HUES48 (cell line): ENCODE measurements at regions not wholly inside any gene's neighbourhood (a gene's known extent, or its start where the extent isn't known, plus 50 kb on each side); places are given as distances from the start of the nearest gene placed in this dataset.
"Not testable (repeated sequence)": the region's sequence is repeated elsewhere in the genome, so short reads cannot be mapped to it uniquely, and the experiment has no call there.

Source experiments
- H3K27ac ChIP-seq: one replicate; pipeline ENCODE4 v1.7.0; 2013; ENCODE audit warnings: low read depth, low read length, inconsistent platforms
- H3K27me3 ChIP-seq: 2 replicates; pipeline ENCODE4 v1.6.1; 2013; ENCODE audit warnings: mild to moderate bottlenecking, low read length; ENCODE audit not compliant: control insufficient read depth, insufficient read depth
- H3K36me3 ChIP-seq: 2 replicates; pipeline ENCODE4 v1.6.1; 2013; ENCODE audit warnings: low read length; ENCODE audit not compliant: control insufficient read depth, insufficient read depth
- H3K4me1 ChIP-seq: 2 replicates; pipeline ENCODE4 v1.6.1; 2013; ENCODE audit warnings: mild to moderate bottlenecking, low read length; ENCODE audit not compliant: control insufficient read depth, insufficient read depth
- H3K4me3 ChIP-seq: 2 replicates; pipeline ENCODE4 v1.5.1; 2013; ENCODE audit warnings: mild to moderate bottlenecking, low read depth, low read length
- H3K9ac ChIP-seq: 2 replicates; pipeline ENCODE4 v1.6.1; 2013; ENCODE audit warnings: mild to moderate bottlenecking, low read depth, low read length, moderate library complexity
- H3K9me3 ChIP-seq: 2 replicates; pipeline ENCODE4 v1.6.1; 2013; ENCODE audit warnings: low read length; ENCODE audit not compliant: control insufficient read depth, insufficient read depth

DNA sequence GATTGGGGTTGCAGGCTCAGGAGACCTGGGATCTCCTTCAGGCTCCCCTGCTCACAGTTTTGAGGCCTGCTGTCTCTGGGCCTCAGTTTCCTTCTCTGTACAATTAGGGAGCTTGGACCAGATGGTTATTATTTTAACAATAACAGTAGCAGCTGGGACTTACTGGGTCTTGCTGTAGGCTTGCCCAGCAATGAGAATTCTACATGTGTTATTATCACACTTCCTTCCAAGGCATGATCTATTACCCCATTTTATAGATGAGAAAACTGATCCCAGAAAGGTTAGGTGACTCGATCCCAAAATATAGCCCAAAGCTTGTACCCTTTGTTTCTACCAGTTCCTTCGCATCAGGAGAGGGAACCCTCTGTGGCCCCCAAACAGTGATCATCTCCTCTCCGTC, 153.8 kb downstream of the PTPRU start:
- H3K4me1 ChIP-seq, result no peaks in the 10 kb centered on the region
- H3K9ac ChIP-seq, result no peak overlapping the region
- H3K27me3 ChIP-seq, result no peaks in the 10 kb centered on the region
- H3K9me3 ChIP-seq, result no peaks in the 10 kb centered on the region
- H3K36me3 ChIP-seq, result no peaks in the 10 kb centered on the region
- H3K27ac ChIP-seq, result no peak overlapping the region
- no peak overlapping the region for H3K4me3 ChIP-seq

DNA sequence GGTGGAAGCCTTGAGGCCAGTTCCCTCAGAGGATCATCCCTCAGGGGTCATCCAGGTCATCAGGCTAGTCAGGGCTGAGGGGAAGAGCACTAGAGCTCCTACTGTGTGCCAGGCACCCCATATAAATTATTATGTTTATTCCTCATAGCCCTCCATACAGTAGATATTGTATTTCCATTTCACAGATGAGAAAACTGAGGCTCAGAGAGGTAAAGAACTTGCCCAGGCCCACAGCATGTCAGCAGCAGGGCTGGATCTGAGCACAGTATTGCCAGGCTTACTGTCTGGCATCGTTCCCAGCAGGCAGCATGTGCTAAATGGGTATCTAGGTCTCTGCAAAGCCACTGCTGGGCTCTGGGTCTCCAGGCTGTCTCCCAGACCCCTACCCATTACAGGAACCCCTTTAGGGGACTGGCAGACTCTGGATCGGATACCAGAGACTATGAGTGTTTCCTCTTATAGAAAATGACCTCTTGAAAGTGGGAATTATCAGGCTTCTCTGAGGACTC, 153.3 kb downstream of the PTPRU start:
- Histone ChIP-seq H3K27me3 (no peaks in the 10 kb centered on the region), H3K4me1 (no peaks in the 10 kb centered on the region), H3K36me3 (no peaks in the 10 kb centered on the region), H3K4me3 (no peak overlapping the region), H3K27ac (no peak overlapping the region), H3K9me3 (no peaks in the 10 kb centered on the region), H3K9ac (no peak overlapping the region)

DNA sequence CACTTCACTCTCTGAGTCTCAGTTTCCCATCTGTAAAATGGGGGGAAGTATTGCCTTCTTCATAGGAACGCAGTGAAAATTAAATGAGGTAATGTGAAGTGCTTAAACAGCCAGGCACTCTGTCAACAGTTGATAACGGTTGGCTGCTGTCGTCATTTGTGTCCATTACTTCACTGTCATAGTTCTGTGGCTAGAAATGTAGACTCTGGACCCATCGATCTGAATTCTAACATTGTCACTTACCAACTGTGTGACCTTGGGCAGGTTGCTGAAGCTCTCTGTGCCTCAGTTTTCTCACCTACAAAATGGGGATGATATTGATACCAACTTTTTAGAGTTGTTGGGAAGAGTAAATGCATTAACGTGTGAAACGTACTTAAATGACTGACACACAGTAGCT, 152.6 kb downstream of the PTPRU start:
- Histone ChIP-seq H3K4me3 (no peak overlapping the region), H3K9ac (no peak overlapping the region), H3K27ac (no peak overlapping the region), H3K36me3 (no peaks in the 10 kb centered on the region), H3K9me3 (no peaks in the 10 kb centered on the region), H3K27me3 (no peaks in the 10 kb centered on the region), H3K4me1 (no peaks in the 10 kb centered on the region)

DNA sequence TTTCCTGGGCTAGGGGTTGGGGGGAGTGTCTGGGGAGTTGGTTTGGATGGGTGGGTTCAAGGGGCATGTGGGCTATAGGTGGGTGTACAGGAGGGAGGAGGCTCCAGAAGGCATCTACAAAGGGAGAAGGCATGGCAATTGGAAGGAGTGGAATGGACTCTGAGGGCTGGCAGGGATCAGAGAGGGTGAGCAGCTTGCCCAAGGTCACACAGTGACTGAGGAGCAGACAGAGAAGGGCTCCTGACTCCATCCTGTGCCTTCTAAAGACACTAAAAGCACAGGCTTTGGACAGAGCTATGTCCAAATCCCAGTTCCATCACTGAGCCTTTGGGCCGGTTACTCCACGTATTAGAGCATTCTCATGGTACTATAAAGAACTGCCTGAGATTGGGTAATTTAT, 151.8 kb downstream of the PTPRU start:
- Histone ChIP-seq H3K9me3 (no peaks in the 10 kb centered on the region), H3K4me3 (no peak overlapping the region), H3K27me3 (no peaks in the 10 kb centered on the region), H3K4me1 (no peaks in the 10 kb centered on the region), H3K36me3 (no peaks in the 10 kb centered on the region), H3K27ac (no peak overlapping the region), H3K9ac (no peak overlapping the region)

DNA sequence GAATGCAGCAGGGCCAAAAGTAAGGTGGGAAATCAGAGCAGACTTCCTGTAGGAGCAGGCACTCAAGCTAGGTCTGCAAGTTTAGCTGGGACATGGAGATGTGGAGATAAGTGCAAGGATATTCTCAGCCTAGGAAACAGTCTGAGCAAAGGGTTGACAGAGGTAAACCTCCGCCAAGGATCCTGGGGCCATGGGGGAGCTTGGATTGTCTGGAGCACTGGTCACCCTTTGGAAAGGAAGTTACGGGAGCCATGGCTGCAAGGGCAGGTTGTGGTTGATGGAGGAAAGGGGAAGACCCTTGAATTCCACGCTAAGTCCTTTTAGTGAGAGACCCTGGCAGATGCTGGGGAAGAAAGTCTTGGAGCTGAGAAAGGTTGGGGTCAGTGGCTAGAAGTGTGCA, 150.9 kb downstream of the PTPRU start:
- H3K9ac ChIP-seq, result no peak overlapping the region
- H3K27me3 ChIP-seq, result no peaks in the 10 kb centered on the region
- H3K4me1 ChIP-seq, result no peaks in the 10 kb centered on the region
- no peaks in the 10 kb centered on the region for H3K9me3 ChIP-seq
- no peak overlapping the region for H3K27ac ChIP-seq
- no peak overlapping the region for H3K4me3 ChIP-seq
- H3K36me3 ChIP-seq, result no peaks in the 10 kb centered on the region

DNA sequence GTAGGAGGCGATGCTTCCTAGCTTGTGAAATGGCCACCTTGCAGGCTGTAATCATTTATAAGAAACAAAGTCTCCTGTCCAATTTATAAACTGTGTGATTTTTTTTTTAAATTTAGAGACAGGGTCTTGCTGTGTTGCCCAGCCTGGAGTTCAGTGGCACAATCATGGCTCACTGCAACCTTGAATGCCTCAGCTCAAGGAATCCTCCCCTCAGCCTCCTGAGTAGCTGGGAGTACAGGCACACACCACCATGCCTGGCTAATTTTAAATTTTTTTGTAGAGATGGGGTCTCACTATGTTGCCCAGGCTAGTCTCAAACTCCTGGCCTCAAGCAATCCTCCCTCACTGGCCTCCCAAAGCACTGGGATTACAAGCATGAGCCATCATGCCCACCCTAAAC, 150.1 kb downstream of the PTPRU start:
- not testable (repeated sequence) for H3K27ac ChIP-seq, H3K4me3 ChIP-seq, H3K4me1 ChIP-seq, H3K9me3 ChIP-seq, H3K27me3 ChIP-seq, H3K9ac ChIP-seq, H3K36me3 ChIP-seq

DNA sequence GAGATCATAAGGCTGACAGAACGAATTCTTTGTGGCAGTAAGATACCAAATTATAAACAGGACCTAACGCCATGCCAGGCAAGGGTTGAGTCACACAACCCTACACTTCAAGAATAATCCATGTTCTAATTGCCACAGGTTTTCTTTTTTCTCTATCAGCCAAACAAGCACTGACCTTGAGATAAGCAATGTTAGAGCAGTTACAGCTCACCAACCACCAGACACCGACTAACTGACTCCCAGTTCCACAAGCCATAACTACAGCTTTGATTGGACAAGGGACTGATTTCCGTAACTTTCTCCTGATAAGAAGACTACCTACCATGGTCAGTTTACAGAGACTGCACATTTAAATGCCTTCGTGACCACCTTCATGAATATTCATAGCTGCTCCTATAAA, 149.6 kb downstream of the PTPRU start:
- no peak overlapping the region for H3K9ac ChIP-seq
- no peaks in the 10 kb centered on the region for H3K36me3 ChIP-seq

DNA sequence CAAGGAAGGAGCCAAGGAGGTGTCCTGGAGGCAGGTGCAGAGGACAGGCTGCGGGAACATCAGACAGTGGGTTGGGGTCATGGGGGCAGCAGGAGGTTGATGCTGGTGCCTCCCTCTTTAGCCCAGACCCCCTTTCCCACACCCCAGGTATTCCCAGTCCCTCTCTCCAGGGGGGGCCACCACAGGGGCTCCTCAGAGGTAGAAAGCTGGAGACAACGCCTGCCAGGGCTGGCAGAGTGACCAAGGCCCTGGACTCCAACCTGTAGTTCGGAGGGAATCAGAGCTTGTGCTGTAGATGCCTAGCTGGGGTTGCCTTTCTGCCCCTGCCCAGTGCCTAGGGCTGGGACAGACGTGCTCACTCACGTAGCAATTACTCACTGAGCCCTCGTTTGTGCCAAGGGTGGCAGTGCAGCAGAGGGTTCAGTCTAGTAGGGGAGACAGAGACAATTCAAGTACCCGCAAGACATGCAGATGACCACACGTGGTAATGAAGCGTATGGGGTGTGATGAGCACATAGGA, 148.2 kb downstream of the PTPRU start:
- H3K4me1 ChIP-seq, result no peaks in the 10 kb centered on the region
- H3K9ac ChIP-seq, result no peak overlapping the region
- H3K9me3 ChIP-seq, result 0 out of 2 replicates have a peak, but pooled peaks cover 5% of the 10 kb centered on the region
- H3K27me3 ChIP-seq, result no peaks in the 10 kb centered on the region
- H3K27ac ChIP-seq, result no peak overlapping the region
- no peak overlapping the region for H3K4me3 ChIP-seq
- H3K36me3 ChIP-seq, result no peaks in the 10 kb centered on the region

More for the DNA sequence above, 149.6 kb downstream of the PTPRU start:
- Histone ChIP-seq H3K4me3 (no peak overlapping the region), H3K27me3 (no peaks in the 10 kb centered on the region), H3K9me3 (no peaks in the 10 kb centered on the region), H3K4me1 (no peaks in the 10 kb centered on the region), H3K27ac (no peak overlapping the region)

DNA sequence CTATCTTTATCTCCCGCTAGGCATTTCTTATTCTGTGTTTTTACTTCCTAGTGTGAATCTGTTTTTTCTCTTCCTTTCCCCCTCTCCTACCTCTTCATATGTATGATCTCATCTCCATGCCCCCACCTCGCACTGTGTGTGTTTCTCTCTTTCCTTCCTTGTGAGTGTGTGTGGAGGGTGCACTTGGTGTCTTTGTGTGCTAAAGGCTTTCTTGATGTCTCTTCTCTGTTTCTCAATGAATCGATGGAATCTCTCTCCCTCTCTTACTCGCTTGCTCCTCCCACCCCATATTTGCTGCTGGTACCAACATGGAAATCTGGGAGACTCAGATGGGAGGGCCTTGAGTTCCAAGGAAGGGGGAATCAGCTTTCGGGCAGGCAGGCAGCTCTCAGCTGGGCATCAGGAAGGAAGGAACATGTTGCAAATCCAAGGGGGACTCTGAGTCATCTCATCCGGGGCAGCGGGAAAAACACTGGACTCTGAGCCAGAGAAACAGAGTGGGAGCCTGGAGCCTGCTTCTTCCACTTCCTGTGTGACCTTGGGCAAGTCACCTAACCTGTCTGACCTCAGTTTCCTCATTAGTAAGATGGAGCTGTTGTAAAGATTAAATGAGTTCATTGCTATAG, 147.5 kb downstream of the PTPRU start:
- Histone ChIP-seq H3K9me3 (peaks cover 9% of the 10 kb centered on the region), H3K4me3 (no peak overlapping the region), H3K4me1 (no peaks in the 10 kb centered on the region), H3K9ac (no peak overlapping the region), H3K27ac (no peak overlapping the region), H3K27me3 (no peaks in the 10 kb centered on the region), H3K36me3 (no peaks in the 10 kb centered on the region)

DNA sequence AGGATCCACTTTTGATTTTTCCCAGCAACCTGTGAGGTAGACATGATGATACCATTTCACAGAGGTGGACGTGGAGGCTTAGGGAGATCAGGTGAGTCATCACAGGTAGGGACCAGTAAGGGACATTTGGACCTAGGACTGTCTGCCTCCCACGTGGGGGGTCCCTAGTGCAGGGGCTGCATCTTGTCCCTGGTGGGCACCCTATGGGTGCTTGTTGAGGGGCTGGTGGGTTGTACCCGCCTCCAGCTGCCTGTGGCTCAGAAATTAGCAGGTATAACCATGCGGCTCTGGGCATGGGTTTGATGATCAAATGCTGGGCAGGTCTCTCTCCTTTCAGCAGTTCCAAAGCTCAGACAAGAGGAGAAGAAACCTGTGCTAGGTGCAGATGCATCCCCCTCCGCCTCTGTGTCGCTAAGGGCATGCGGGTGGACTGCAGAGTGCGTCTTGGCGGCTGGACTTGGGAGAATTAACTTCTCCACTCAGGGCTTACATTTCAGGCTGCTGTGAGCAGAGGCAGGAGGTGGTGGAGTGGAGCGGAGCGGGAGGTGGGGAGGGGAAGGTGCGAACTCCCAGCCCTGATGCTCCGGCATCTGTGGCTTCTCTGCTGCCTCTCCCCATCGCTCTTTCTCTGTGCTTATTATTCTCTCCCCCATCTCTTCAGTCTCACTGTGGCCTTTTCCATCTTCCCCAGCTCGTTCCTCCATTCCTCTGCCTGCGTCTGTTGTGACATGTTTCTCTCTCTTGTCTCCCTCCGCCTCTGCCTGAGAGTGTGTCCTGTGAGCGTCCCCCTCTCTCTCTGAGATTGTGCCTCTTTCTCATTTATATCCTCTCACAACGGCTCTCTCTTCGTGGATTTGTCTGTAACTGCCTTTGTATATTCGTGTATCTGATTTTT, 146.8 kb downstream of the PTPRU start:
- Histone ChIP-seq H3K27ac (no peak overlapping the region), H3K36me3 (no peaks in the 10 kb centered on the region), H3K9me3 (peaks cover 17% of the 10 kb centered on the region), H3K9ac (no peak overlapping the region), H3K4me1 (no peaks in the 10 kb centered on the region), H3K27me3 (no peaks in the 10 kb centered on the region), H3K4me3 (no peak overlapping the region)

DNA sequence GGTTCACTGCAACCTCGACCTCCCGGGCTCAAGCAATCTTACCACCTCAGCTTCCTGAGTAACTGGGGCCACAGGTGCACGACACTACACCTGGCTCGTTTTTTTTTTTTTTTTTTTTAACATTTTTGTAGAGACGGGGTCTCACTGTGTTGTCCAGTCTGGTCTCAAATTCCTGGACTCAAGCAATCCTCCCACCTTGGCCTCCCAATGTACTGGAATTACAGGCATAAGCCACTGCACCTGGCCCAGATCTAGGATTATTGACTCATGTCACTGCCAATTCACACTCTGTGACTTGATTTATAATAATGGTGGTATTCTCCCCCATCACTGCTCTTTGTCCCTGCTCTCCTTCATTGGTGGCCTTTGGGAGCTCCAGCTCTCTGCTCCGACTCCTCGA, 145.1 kb downstream of the PTPRU start:
- no peaks in the 10 kb centered on the region for H3K4me1 ChIP-seq
- no peak overlapping the region for H3K4me3 ChIP-seq
- no peaks in the 10 kb centered on the region for H3K36me3 ChIP-seq
- H3K9me3 ChIP-seq, result peaks cover 22% of the 10 kb centered on the region
- no peak overlapping the region for H3K9ac ChIP-seq
- H3K27ac ChIP-seq, result no peak overlapping the region
- no peaks in the 10 kb centered on the region for H3K27me3 ChIP-seq
